ENCODE measurements at regions not wholly inside any gene's neighbourhood (a gene's known extent, or its start where the extent isn't known, plus 50 kb on each side); places are given as distances from the start of the nearest gene placed in this dataset.

- DNase-seq: no peak
These were observed 114.5 kb downstream of the LRRC70 start for GRCh38 chr5:62692946-62693713.

- no peak for DNase-seq
These were observed 113.3 kb downstream of the LRRC70 start for GRCh38 chr5:62691946-62692345.

GRCh38 chr5:62690421-62690820, 111.8 kb downstream of the LRRC70 start:
- DNase-seq: no peak

- DNase-seq: no peak
These were observed 111.2 kb downstream of the LRRC70 start for GRCh38 chr5:62689599-62690368.

GRCh38 chr5:62686692-62687091, 108.1 kb downstream of the LRRC70 start:
- no peak for DNase-seq

- DNase-seq: no peak
These were observed 106.6 kb downstream of the LRRC70 start for GRCh38 chr5:62685221-62685620.

GRCh38 chr5:62684310-62684709, 105.7 kb downstream of the LRRC70 start:
- DNase-seq: no peak

- no peak for DNase-seq
These were observed 103.4 kb downstream of the LRRC70 start for GRCh38 chr5:62682059-62682458.

GRCh38 chr5:62681117-62681850, 102.7 kb downstream of the LRRC70 start:
- no peak for DNase-seq

- no peak for DNase-seq
These were observed 101.5 kb downstream of the LRRC70 start for GRCh38 chr5:62680121-62680520.

All from NCI-H1436 treated with DMSO at 0.1 percent for 48 hours (cell line).